ENCODE measurements at regions not wholly inside any gene's neighbourhood (a gene's known extent, or its start where the extent isn't known, plus 50 kb on each side); places are given as distances from the start of the nearest gene placed in this dataset.

DNA sequence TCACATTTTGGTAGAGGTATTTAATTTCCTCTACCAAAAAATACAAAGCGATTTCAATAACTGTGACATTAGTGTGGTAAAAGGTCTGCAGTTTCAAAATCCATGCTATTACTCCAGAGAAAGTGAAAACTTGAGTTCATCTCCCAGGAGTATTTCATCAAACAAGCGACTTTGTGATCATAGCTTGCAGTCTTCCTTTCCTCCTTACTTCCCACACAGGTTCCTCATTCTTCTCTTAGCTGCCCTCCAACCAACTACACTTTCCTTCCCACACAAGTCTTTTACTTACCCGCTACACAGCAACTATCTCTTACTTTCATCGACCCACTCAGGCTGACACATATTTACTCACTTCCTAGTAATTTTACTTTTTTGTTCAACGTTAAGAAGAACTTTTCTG, 413.4 kb upstream of the USP15 start:
- Histone ChIP-seq H3K27ac (no peak overlapping the region), H3K4me3 (no peak overlapping the region), H3K36me3 (no peaks in the 10 kb centered on the region), H3K4me1 (no peaks in the 10 kb centered on the region), H3K9me3 (no peaks in the 10 kb centered on the region), H3K27me3 (no peaks in the 10 kb centered on the region)
- intact Hi-C loops (cut with DNase I) = no loop called here
- WGBS (ENCODE audit: insufficient coverage, low coverage, low lambda C conversion rate, missing lambda C conversion rate) = 67% methylated on average over 5 of the region's 5 CpGs
- TF ChIP-seq, protein P1, sequence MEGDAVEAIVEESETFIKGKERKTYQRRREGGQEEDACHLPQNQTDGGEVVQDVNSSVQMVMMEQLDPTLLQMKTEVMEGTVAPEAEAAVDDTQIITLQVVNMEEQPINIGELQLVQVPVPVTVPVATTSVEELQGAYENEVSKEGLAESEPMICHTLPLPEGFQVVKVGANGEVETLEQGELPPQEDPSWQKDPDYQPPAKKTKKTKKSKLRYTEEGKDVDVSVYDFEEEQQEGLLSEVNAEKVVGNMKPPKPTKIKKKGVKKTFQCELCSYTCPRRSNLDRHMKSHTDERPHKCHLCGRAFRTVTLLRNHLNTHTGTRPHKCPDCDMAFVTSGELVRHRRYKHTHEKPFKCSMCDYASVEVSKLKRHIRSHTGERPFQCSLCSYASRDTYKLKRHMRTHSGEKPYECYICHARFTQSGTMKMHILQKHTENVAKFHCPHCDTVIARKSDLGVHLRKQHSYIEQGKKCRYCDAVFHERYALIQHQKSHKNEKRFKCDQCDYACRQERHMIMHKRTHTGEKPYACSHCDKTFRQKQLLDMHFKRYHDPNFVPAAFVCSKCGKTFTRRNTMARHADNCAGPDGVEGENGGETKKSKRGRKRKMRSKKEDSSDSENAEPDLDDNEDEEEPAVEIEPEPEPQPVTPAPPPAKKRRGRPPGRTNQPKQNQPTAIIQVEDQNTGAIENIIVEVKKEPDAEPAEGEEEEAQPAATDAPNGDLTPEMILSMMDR (IDR thresholded peaks at IDR 0.05) = no peak
- no peak for TF ChIP-seq POLR2A (IDR thresholded peaks at IDR 0.05)
- no peak for DNase-seq
- no peak for ATAC-seq

DNA sequence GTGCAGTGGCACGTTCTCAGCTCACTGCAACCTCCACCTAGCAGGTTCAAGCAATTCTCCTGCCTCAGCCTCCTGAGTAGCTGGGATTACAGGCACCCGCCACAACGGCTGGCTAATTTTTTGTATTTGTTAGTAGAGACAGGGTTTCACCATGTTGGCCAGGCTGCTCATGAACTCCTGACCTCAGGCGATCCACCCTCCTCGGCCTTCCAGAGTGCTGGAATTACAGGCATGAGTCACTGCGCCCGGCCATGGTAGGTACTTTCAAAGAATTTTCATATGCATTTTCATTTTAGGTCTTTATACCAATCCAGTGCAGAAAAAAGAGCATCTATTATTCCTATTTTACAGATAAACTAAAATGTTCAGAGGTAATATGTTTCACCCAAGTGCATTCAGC, 411.3 kb upstream of the USP15 start:
- Histone ChIP-seq H3K27me3 (no peaks in the 10 kb centered on the region), H3K36me3 (no peaks in the 10 kb centered on the region), H3K27ac (no peak overlapping the region), H3K4me3 (no peak overlapping the region), H3K4me1 (no peaks in the 10 kb centered on the region), H3K9me3 (no peaks in the 10 kb centered on the region)
- ATAC-seq = no peak
- WGBS (ENCODE audit: insufficient coverage, low coverage, low lambda C conversion rate, missing lambda C conversion rate) = 57% methylated on average over 6 of the region's 7 CpGs
- DNase-seq = no peak
- TF ChIP-seq POLR2A (IDR thresholded peaks at IDR 0.05) = no peak
- TF ChIP-seq, protein P1 (IDR thresholded peaks at IDR 0.05) = no peak
- intact Hi-C loops (cut with DNase I) = no loop called here

DNA sequence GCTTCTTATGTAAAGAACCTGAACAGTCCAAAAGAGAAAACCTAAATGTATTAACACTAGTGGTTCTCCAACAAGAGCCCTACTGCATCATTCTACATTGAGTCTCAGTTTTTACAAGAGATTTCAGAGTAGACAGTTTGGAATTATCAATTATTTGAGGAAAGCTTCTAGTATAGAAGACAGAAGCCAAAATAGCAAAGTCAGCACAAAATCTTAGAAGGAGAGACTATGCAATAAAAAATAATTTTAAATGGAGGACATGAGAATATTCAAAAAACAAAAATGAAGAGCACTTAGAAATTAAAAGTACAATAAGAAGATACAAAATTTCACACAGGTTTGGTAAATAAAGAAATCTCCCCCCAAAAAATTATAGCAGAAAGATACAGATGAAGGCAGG, 406.3 kb upstream of the USP15 start:
- Histone ChIP-seq H3K4me3 (no peak overlapping the region), H3K36me3 (no peaks in the 10 kb centered on the region), H3K27me3 (no peaks in the 10 kb centered on the region), H3K27ac (no peak overlapping the region), H3K9me3 (no peaks in the 10 kb centered on the region), H3K4me1 (no peaks in the 10 kb centered on the region)
- no peak for DNase-seq
- intact Hi-C loops (cut with DNase I) = no loop called here
- ATAC-seq = no peak
- TF ChIP-seq, protein P1 (IDR thresholded peaks at IDR 0.05) = no peak
- no peak for TF ChIP-seq POLR2A (IDR thresholded peaks at IDR 0.05)

DNA sequence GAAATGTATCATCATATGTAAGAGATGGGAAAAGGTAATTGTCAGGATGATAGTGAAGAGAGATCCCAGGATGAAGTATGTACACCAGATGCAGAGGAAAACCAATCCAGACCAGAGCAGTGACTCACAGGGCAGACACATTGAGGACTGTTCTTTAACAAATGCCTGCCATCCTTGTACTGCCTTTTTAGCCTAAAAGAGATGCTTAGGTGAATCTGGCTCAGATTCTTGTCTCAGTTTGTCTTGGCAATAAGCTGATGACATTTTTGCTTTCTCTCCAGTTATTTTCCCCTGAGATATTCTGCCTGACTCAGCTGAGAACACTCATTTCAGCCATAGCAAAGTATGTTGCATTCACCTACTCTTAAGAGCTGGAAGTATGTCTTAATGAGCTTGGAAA, 405.3 kb upstream of the USP15 start:
- Histone ChIP-seq H3K27me3 (no peaks in the 10 kb centered on the region), H3K4me1 (no peaks in the 10 kb centered on the region), H3K27ac (no peak overlapping the region), H3K4me3 (no peak overlapping the region), H3K9me3 (no peaks in the 10 kb centered on the region), H3K36me3 (no peaks in the 10 kb centered on the region)
- intact Hi-C loops (cut with DNase I) = no loop called here
- no peak for ATAC-seq
- no peak for DNase-seq
- TF ChIP-seq POLR2A (IDR thresholded peaks at IDR 0.05) = no peak
- TF ChIP-seq, protein P1 (IDR thresholded peaks at IDR 0.05) = no peak

DNA sequence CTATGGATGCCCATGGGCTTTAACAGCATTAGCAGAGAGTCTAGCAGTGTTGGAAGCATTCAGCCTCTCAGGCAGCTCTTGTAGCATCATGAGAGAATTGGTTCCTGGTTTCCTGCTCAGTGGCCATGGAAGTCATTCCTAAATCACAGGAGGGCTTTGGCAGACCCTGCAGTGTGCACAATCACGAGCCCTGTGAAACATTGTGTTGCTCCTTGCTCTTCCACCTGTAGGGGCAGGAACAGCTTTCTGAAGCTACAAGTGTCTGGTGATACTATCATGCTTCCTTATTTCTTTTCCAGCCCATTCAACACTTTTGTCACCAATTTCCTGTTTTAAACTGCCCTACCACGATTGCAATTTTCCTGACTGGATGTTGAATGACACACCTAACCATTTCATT, 402.2 kb upstream of the USP15 start:
- DNase-seq (no peak), ATAC-seq (no peak)
- TF ChIP-seq, protein P1 (IDR thresholded peaks at IDR 0.05) = no peak
- no peak for TF ChIP-seq POLR2A (IDR thresholded peaks at IDR 0.05)
- H3K9me3 ChIP-seq = no peaks in the 10 kb centered on the region
- 37% methylated on average over 2 of the region's 2 CpGs for WGBS (ENCODE audit: insufficient coverage, low coverage, low lambda C conversion rate, missing lambda C conversion rate)
- no peaks in the 10 kb centered on the region for H3K36me3 ChIP-seq
- no peaks in the 10 kb centered on the region for H3K4me1 ChIP-seq
- no peak overlapping the region for H3K27ac ChIP-seq
- no peaks in the 10 kb centered on the region for H3K27me3 ChIP-seq
- intact Hi-C loops (cut with DNase I) = no loop called here
- H3K4me3 ChIP-seq = no peak overlapping the region

All from right lobe of liver (tissue), 6 donors.